Stomach (tissue), 8 donors: ENCODE measurements at regions not wholly inside any gene's neighbourhood (a gene's known extent, or its start where the extent isn't known, plus 50 kb on each side); places are given as distances from the start of the nearest gene placed in this dataset.
A peak's percentile ranks its signal among the peaks of the same experiment; 100 is the strongest.

Experiments used
- DNase-seq, 2 donors: peaks; one replicate each; pipeline versions ENCODE4 v3.0.0 to v3.0.0-alpha.2; 2013 to 2019
- H3K27ac ChIP-seq, 5 donors: fragments of 200-600 bp in 4 of 5; sonication (generic) in 4 of 5; one replicate each; pipeline ENCODE4 v1.5.1; 2013 to 2019; ENCODE audit warnings: mild to moderate bottlenecking in 1 of 5, moderate library complexity in 1 of 5
- H3K27me3 ChIP-seq, 3 donors: fragments of 200-600 bp; sonication (generic); one replicate each; pipeline ENCODE4 v1.5.1; 2017 to 2019; ENCODE audit warnings: mixed run types in 1 of 3
- H3K36me3 ChIP-seq, 4 donors: fragments of 200-600 bp; sonication (generic); 1 replicate in 3 of 4; 2 replicates in 1 of 4; pipeline ENCODE4 v1.5.1; 2016 to 2019
- H3K4me1 ChIP-seq, 4 donors: fragments of 200-600 bp; sonication (generic); one replicate each; pipeline ENCODE4 v1.5.1; 2016 to 2019
- H3K4me3 ChIP-seq, 4 donors: fragments of 200-600 bp; sonication (generic) in 3 of 4; one replicate each; pipeline ENCODE4 v1.5.1; 2016 to 2019; ENCODE audit warnings: mild to moderate bottlenecking in 1 of 4
- H3K9me3 ChIP-seq, 4 donors: fragments of 200-600 bp; sonication (generic); one replicate each; pipeline ENCODE4 v1.5.1; 2016 to 2019
- EP300 ChIP-seq: sonication (generic); formaldehyde crosslinking; IDR thresholded peaks from one replicate; pipeline ENCODE4 v1.6.1; 2017; ENCODE audit warnings: antibody characterized with exemption
- POLR2A ChIP-seq, 4 donors: fragments of 450-650 bp; IDR thresholded peaks; one replicate each; pipeline ENCODE4 v1.6.1; 2016; ENCODE audit warnings: antibody characterized with exemption in 4 of 4, control low read depth in 2 of 4, mild to moderate bottlenecking in 1 of 4, moderate library complexity in 1 of 4
- POLR2AphosphoS5 ChIP-seq, 3 donors: sonication (generic); formaldehyde crosslinking; IDR thresholded peaks; one replicate each; pipeline ENCODE4 v1.6.1; 2016; ENCODE audit warnings: antibody characterized with exemption in 3 of 3
- WGBS, 5 donors: extraction: QIAGEN DNeasy Blood & Tissue Kit in 3 of 5; methylation state at CpG; one replicate each; pipeline versions ENCODE4 v1.1.5 to v1.1.7; 2013 to 2018; 5-methylcytosine and 5-hydroxymethylcytosine counted together
- intact Hi-C: fragments of 100-400 bp; cut with DNase I; formaldehyde crosslinking; loops from one replicate; pipeline ENCODE4 v1.15.1; 2023; ENCODE audit warnings: low total_unique reads
- TF ChIP-seq, protein P1 (sequence below), 7 experiments: fragments of 450-650 bp in 4 of 7; fragments of 200-600 bp in 3 of 7; sonication (generic) in 3 of 7; IDR thresholded peaks; one replicate each; pipeline ENCODE4 v1.5.1; 2016 to 2019; ENCODE audit warnings: antibody characterized with exemption in 7 of 7, control low read depth in 2 of 7, mild to moderate bottlenecking in 1 of 7
- donor health status: healthy with polysubstance abuse.
- donor health status: Bipolar disorder and iron deficiency.
- donor health status: healthy.

DNA sequence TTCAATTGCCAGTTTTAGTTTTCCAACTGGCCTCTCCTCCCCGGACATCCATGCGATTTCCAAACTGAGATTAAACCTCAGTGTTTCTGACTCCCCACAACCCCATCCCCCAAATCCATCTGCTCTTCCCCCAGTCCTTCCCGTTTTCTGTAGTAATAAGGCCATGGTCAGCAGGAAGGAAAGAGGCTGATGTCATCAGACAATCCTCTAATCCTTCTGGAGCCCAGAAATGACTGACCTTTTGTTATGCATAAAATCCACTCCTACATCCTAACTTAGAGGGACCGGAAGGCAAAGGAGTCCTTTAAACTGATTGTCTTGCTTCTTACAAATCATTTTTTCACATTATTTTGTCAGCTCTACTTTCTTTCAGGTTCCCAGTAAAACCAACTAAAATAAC lies 155.8 kb downstream of the INO80D start:
- 34 to 60% (median 44%) methylated on average over 4 of the region's 4 CpGs for WGBS, 5 donors
- TF ChIP-seq, protein P1, sequence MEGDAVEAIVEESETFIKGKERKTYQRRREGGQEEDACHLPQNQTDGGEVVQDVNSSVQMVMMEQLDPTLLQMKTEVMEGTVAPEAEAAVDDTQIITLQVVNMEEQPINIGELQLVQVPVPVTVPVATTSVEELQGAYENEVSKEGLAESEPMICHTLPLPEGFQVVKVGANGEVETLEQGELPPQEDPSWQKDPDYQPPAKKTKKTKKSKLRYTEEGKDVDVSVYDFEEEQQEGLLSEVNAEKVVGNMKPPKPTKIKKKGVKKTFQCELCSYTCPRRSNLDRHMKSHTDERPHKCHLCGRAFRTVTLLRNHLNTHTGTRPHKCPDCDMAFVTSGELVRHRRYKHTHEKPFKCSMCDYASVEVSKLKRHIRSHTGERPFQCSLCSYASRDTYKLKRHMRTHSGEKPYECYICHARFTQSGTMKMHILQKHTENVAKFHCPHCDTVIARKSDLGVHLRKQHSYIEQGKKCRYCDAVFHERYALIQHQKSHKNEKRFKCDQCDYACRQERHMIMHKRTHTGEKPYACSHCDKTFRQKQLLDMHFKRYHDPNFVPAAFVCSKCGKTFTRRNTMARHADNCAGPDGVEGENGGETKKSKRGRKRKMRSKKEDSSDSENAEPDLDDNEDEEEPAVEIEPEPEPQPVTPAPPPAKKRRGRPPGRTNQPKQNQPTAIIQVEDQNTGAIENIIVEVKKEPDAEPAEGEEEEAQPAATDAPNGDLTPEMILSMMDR (IDR thresholded peaks at IDR 0.05), result no peak
- no peak for TF ChIP-seq POLR2AphosphoS5 (IDR thresholded peaks at IDR 0.05)
- no peak for TF ChIP-seq POLR2A (IDR thresholded peaks at IDR 0.05)
- no peak for TF ChIP-seq EP300
- Histone ChIP-seq H3K9me3 (no peaks in the 10 kb centered on the region), H3K27ac (peak overlapping the region; percentile 39 to 64 (median 42)), H3K27me3 (peaks cover 0 to 11% (median 0%) of the 10 kb centered on the region in 3 donors), H3K4me3 (no peak overlapping the region), H3K4me1 (peaks cover 16 to 32% (median 24%) of the 10 kb centered on the region in 4 donors), H3K36me3 (no peaks in the 10 kb centered on the region)
- intact Hi-C loops, result no loop called here
- peak in 1 of 2 donors; percentile 59 for DNase-seq

- DNase-seq, result peak; percentile 78 to 80
- Histone ChIP-seq H3K9me3 (no peaks in the 10 kb centered on the region), H3K27me3 (peaks cover 0 to 11% (median 0%) of the 10 kb centered on the region in 3 donors), H3K4me3 (no peak overlapping the region), H3K4me1 (peaks cover 16 to 32% (median 24%) of the 10 kb centered on the region in 4 donors), H3K36me3 (no peaks in the 10 kb centered on the region), H3K27ac (peak overlapping the region; percentile 39 to 64 (median 52))
- intact Hi-C loops, result no loop called here
- TF ChIP-seq POLR2AphosphoS5 (IDR thresholded peaks at IDR 0.05), result peak in 1 of 3 donors; percentile 16
- TF ChIP-seq EP300, result no peak
- 28 to 52% (median 51%) methylated on average over 9 of the region's 9 CpGs for whole genome bisulfite sequencing, 5 donors
These were observed 156.6 kb downstream of the INO80D start for GRCh38 chr2:205929246-205929942.

GRCh38 chr2:205925373-205926337 lies 160.3 kb downstream of the INO80D start:
- TF ChIP-seq EP300, result no peak
- TF ChIP-seq, protein P1 (IDR thresholded peaks at IDR 0.05), result peak in 5 of 7 experiments; percentile 76 to 87 (median 81)
- peaks cover 0 to 17% (median 0%) of the 10 kb centered on the region in 3 donors for H3K27me3 ChIP-seq
- WGBS, 5 donors, result 13 to 15% (median 14%) methylated on average over 33 of the region's 33 CpGs
- intact Hi-C loops, result no loop called here
- H3K4me1 ChIP-seq, result peaks cover 15 to 24% (median 20%) of the 10 kb centered on the region in 4 donors
- peak overlapping the region in 2 of 5 donors; percentile 9 to 25 for H3K27ac ChIP-seq
- peak; percentile 80 to 93 for DNase-seq
- no peaks in the 10 kb centered on the region for H3K9me3 ChIP-seq
- peak overlapping the region in 2 of 4 donors; percentile 11 to 27 for H3K4me3 ChIP-seq
- H3K36me3 ChIP-seq, result no peaks in the 10 kb centered on the region

GRCh38 chr2:205924676-205925075 lies 161.3 kb downstream of the INO80D start:
- Histone ChIP-seq H3K27ac (no peak overlapping the region), H3K27me3 (peaks cover 0 to 17% (median 0%) of the 10 kb centered on the region in 3 donors), H3K36me3 (no peaks in the 10 kb centered on the region), H3K4me1 (peaks cover 6 to 18% (median 15%) of the 10 kb centered on the region in 4 donors), H3K4me3 (no peak overlapping the region), H3K9me3 (no peaks in the 10 kb centered on the region)
- 73 to 86% (median 79%) methylated on average over 9 of the region's 9 CpGs for WGBS, 5 donors
- DNase-seq, result no peak
- TF ChIP-seq, protein P1 (IDR thresholded peaks at IDR 0.05), result no peak
- TF ChIP-seq POLR2AphosphoS5 (IDR thresholded peaks at IDR 0.05) (no peak), POLR2A (IDR thresholded peaks at IDR 0.05) (no peak), EP300 (no peak)
- intact Hi-C loops, result no loop called here
